ENCODE measurements at regions not wholly inside any gene's neighbourhood (a gene's known extent, or its start where the extent isn't known, plus 50 kb on each side); places are given as distances from the start of the nearest gene placed in this dataset.

DNA sequence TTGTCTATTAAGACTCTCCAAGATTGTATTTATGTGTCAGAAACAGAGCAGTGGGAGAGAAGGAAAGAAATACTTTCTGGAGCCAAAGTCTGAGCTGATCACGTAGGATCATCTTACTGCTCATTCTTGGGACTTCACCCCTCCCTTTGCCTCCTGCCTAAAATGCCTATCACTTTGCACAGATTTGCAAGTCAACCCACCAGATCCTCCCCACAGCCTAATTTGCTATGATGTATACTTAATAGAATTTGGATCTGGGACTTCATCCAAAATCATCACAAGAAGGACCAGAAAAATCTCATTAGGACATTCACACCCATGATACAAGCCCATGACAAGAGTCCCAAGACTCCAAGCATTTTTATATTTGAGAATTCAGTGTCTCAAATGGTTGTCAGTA is 290.2 kb downstream of the FBXW7 start:
- TF ChIP-seq CTCF (conservative IDR thresholded peaks at IDR 0.05; ENCODE audit: low read length), result no peak
- TF ChIP-seq EZH2phosphoT487 (IDR thresholded peaks at IDR 0.05; ENCODE audit: borderline replicate concordance), result no peak

Data from Loucy (cell line).